PC-3 (cell line): ENCODE measurements at regions not wholly inside any gene's neighbourhood (a gene's known extent, or its start where the extent isn't known, plus 50 kb on each side); places are given as distances from the start of the nearest gene placed in this dataset.

Source experiments
- ATAC-seq: fragments of 200-7000 bp; cut with Tn5 transposase; 2 replicates; pipeline ENCODE4 v1.9.1; 2020; ENCODE audit warnings: mild to moderate bottlenecking, moderate library complexity
- BruUV-seq: library from RNA; stranded (reverse); fragments of 400-500 nt; replicated peaks from 2 replicates; lab custom pipeline; 2021; lab: Mats Ljungman, UMichigan
- CTCF ChIA-PET: fragments of 300-600 bp; sonication (Branson Sonifier 250); formaldehyde crosslinking; loops from one replicate; lab custom pipeline; 2022; ENCODE audit warnings: antibody characterized with exemption; lab: Charles Lee
- POLR2A ChIA-PET: fragments of 300-600 bp; sonication (Branson Sonifier 250); formaldehyde crosslinking; loops from one replicate; lab custom pipeline; 2022; ENCODE audit warnings: antibody characterized with exemption; ENCODE audit not compliant: unreplicated experiment; lab: Charles Lee
- DNase-seq: peaks from one replicate; pipeline ENCODE4 v3.0.0-alpha.2; 2015
- H2AFZ ChIP-seq: fragments of 300-600 bp; sonication (generic); 2 replicates; pipeline ENCODE4 v1.6.0; 2016; ENCODE audit warnings: antibody characterized with exemption, low read length
- H3F3A ChIP-seq: fragments of 300-600 bp; sonication (generic); one replicate; pipeline ENCODE4 v1.6.0; 2017; ENCODE audit warnings: antibody characterized with exemption, low read length, control low read depth, mild to moderate bottlenecking; ENCODE audit not compliant: unreplicated experiment
- H3K27ac ChIP-seq: fragments of 300-600 bp; sonication (generic); 2 replicates; pipeline ENCODE4 v1.5.1; 2016; ENCODE audit warnings: mild to moderate bottlenecking, low read length
- H3K27me3 ChIP-seq: fragments of 300-600 bp; sonication (generic); 2 replicates; pipeline ENCODE4 v1.6.1; 2016; ENCODE audit warnings: low read length, mixed read lengths
- H3K36me3 ChIP-seq: fragments of 300-600 bp; sonication (generic); 2 replicates; pipeline ENCODE4 v1.6.1; 2016; ENCODE audit warnings: low read depth, mixed run types, low read length, mixed read lengths
- H3K4me1 ChIP-seq: fragments of 300-600 bp; sonication (generic); 2 replicates; pipeline ENCODE4 v1.5.1; 2016; ENCODE audit warnings: low read length; ENCODE audit not compliant: insufficient read depth
- H3K4me2 ChIP-seq: fragments of 300-600 bp; sonication (generic); 2 replicates; pipeline ENCODE4 v1.6.0; 2016; ENCODE audit warnings: low read length
- H3K4me3 ChIP-seq: fragments of 300-600 bp; sonication (generic); 2 replicates; pipeline ENCODE4 v1.5.1; 2016; ENCODE audit warnings: mild to moderate bottlenecking, low read length, mixed read lengths
- H3K79me2 ChIP-seq: fragments of 300-600 bp; sonication (generic); 2 replicates; pipeline ENCODE4 v1.6.1; 2017; ENCODE audit warnings: low read length, mixed read lengths
- H3K9ac ChIP-seq: fragments of 300-600 bp; sonication (generic); 2 replicates; pipeline ENCODE4 v1.6.0; 2016; ENCODE audit warnings: mild to moderate bottlenecking, low read length
- H3K9me2 ChIP-seq: fragments of 300-600 bp; sonication (generic); replicated peaks from 2 replicates; pipeline ENCODE4 v1.6.1; 2016; ENCODE audit warnings: mixed run types, low read length, mixed read lengths
- H3K9me3 ChIP-seq: fragments of 300-600 bp; sonication (generic); 2 replicates; pipeline ENCODE4 v1.6.1; 2016; ENCODE audit warnings: low read length, mixed read lengths
- H4K20me1 ChIP-seq: fragments of 300-600 bp; sonication (generic); 2 replicates; pipeline ENCODE4 v1.6.1; 2016; ENCODE audit warnings: low read length, mixed read lengths
- CTCF ChIP-seq: fragments of 300-600 bp; sonication (generic); conservative IDR thresholded peaks from 2 replicates; pipeline ENCODE4 v1.5.1; 2017; ENCODE audit warnings: antibody characterized with exemption, low read depth, mild to moderate bottlenecking, low read length
- EZH2 ChIP-seq: fragments of 300-600 bp; sonication (generic); IDR thresholded peaks from one replicate; pipeline ENCODE4 v1.6.1; 2017; ENCODE audit warnings: antibody characterized with exemption, mild to moderate bottlenecking, low read length; ENCODE audit not compliant: unreplicated experiment
- EZH2phosphoT487 ChIP-seq: fragments of 300-600 bp; sonication (generic); IDR thresholded peaks from 2 replicates; pipeline ENCODE4 v1.6.1; 2018; ENCODE audit warnings: mild to moderate bottlenecking, antibody characterized with exemption, low read length, borderline replicate concordance
- intact Hi-C: fragments of 100-400 bp; cut with micrococcal nuclease; formaldehyde crosslinking; loops from 2 replicates; pipeline ENCODE4 v1.9.0; 2023

- TF ChIP-seq EZH2 (no peak), CTCF (no peak), EZH2phosphoT487 (no peak)
- no peaks in the 10 kb centered on the region for H3F3A ChIP-seq
Observed at GRCh38 chr2:138441916-138442315, 59.7 kb upstream of the SPOPL start.

GRCh38 chr2:138444411-138444810 is 57.2 kb upstream of the SPOPL start:
- Histone ChIP-seq H3K9me3 (no peaks in the 10 kb centered on the region), H3K36me3 (no peaks in the 10 kb centered on the region), H3F3A (no peaks in the 10 kb centered on the region), H3K9ac (no peak overlapping the region), H3K79me2 (no peaks in the 10 kb centered on the region), H3K4me1 (no peaks in the 10 kb centered on the region), H3K27me3 (no peaks in the 10 kb centered on the region), H4K20me1 (no peaks in the 10 kb centered on the region), H3K9me2 (no peaks in the 10 kb centered on the region), H2AFZ (no peak overlapping the region), H3K27ac (no peak overlapping the region), H3K4me2 (no peak overlapping the region), H3K4me3 (no peak overlapping the region)
- no peak for TF ChIP-seq EZH2phosphoT487
- TF ChIP-seq CTCF: no peak
- no peak for TF ChIP-seq EZH2
- POLR2A ChIA-PET: no interaction called here
- ATAC-seq (no peak), DNase-seq (no peak)
- no TSS peak for BruUV-seq
- intact Hi-C loops: no loop called here
- CTCF ChIA-PET: no interaction called here

More at GRCh38 chr2:138441916-138442315, 59.7 kb upstream of the SPOPL start:
- Histone ChIP-seq H3K4me2 (no peak overlapping the region), H3K9me3 (no peaks in the 10 kb centered on the region), H3K27me3 (no peaks in the 10 kb centered on the region), H3K9ac (no peak overlapping the region), H3K4me1 (no peaks in the 10 kb centered on the region), H3K79me2 (no peaks in the 10 kb centered on the region), H2AFZ (no peak overlapping the region), H4K20me1 (no peaks in the 10 kb centered on the region), H3K4me3 (no peak overlapping the region), H3K36me3 (no peaks in the 10 kb centered on the region), H3K27ac (no peak overlapping the region), H3K9me2 (no peaks in the 10 kb centered on the region)
- intact Hi-C loops: no loop called here
- CTCF ChIA-PET: no interaction called here
- DNase-seq (no peak), ATAC-seq (no peak)
- no TSS peak for BruUV-seq
- POLR2A ChIA-PET: no interaction called here

- Histone ChIP-seq H3K4me1 (no peaks in the 10 kb centered on the region), H3K9me2 (no peaks in the 10 kb centered on the region), H3K4me2 (no peak overlapping the region), H3K4me3 (no peak overlapping the region), H3K9me3 (no peaks in the 10 kb centered on the region), H3K27ac (no peak overlapping the region), H3K27me3 (no peaks in the 10 kb centered on the region), H3K9ac (no peak overlapping the region), H3F3A (no peaks in the 10 kb centered on the region), H3K36me3 (no peaks in the 10 kb centered on the region), H2AFZ (no peak overlapping the region), H4K20me1 (no peaks in the 10 kb centered on the region), H3K79me2 (no peaks in the 10 kb centered on the region)
- no peak for TF ChIP-seq CTCF
- no peak for TF ChIP-seq EZH2phosphoT487
- no peak for TF ChIP-seq EZH2
- ChIA-PET CTCF (no interaction called here), POLR2A (no interaction called here)
- intact Hi-C loops: no loop called here
- DNase-seq (no peak), ATAC-seq (no peak)
- no TSS peak for BruUV-seq
Observed at GRCh38 chr2:138445227-138445626, 56.3 kb upstream of the SPOPL start.
